GM23248 (cell line): ENCODE measurements at regions not wholly inside any gene's neighbourhood (a gene's known extent, or its start where the extent isn't known, plus 50 kb on each side); places are given as distances from the start of the nearest gene placed in this dataset.

Experiments
- EZH2 ChIP-seq: fragments of 200-600 bp; sonication (generic); IDR thresholded peaks from 2 replicates; pipeline ENCODE4 v1.6.1; 2018; ENCODE audit warnings: antibody characterized with exemption, mild to moderate bottlenecking; ENCODE audit not compliant: insufficient read depth, poor library complexity, severe bottlenecking
- EZH2phosphoT487 ChIP-seq: fragments of 200-600 bp; sonication (generic); IDR thresholded peaks from 2 replicates; pipeline ENCODE4 v1.6.1; 2018; ENCODE audit warnings: antibody characterized with exemption, moderate library complexity, mild to moderate bottlenecking, low read depth; ENCODE audit not compliant: insufficient read depth

DNA sequence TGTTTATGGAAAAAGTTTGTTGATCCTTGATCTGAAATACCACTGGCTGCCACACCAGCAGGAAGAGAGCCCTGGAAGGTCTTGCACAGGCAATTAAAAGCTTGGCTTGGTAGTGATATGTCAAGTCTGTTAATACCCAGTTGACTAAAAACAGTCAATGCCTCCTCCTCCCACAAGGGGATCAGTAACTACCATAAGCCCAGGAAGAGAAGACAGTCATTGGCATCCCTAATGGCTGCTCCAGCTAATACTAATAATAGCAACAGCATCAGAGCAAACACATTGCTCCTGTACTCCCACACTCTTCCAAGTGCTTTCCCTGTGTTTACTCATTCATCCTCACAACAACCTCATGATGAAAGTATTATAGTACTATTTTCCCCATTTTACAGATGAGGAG is 528.6 kb downstream of the TAFA4 start:
- no peak for TF ChIP-seq EZH2
- no peak for TF ChIP-seq EZH2phosphoT487
